GM12892 (cell line): ENCODE measurements at regions not wholly inside any gene's neighbourhood (a gene's known extent, or its start where the extent isn't known, plus 50 kb on each side); places are given as distances from the start of the nearest gene placed in this dataset.

Experiments used
- POLR2A ChIP-seq: IDR thresholded peaks from 2 replicates; pipeline ENCODE4 v1.6.1; 2011; ENCODE audit warnings: low read depth, low read length, control low read depth
- POLR2AphosphoS5 ChIP-seq: IDR thresholded peaks from 2 replicates; pipeline ENCODE4 v1.6.1; 2011; ENCODE audit warnings: low read depth, low read length, control low read depth
- TAF1 ChIP-seq: IDR thresholded peaks from 2 replicates; pipeline ENCODE4 v1.6.1; 2011; ENCODE audit warnings: low read depth, mild to moderate bottlenecking, control low read depth, low read length, borderline replicate concordance

GRCh38 chr7:9781710-9782109 is 1192.0 kb upstream of the PHF14 start:
- TF ChIP-seq POLR2AphosphoS5, result no peak
- TF ChIP-seq POLR2A, result no peak
- no peak for TF ChIP-seq TAF1
